Activated CD4-positive, alpha-beta T cell treated with anti-CD3 and anti-CD28 coated beads, Interleukin-2, amount 50 U/mL, for 16 hours (primary cell): ENCODE measurements at regions not wholly inside any gene's neighbourhood (a gene's known extent, or its start where the extent isn't known, plus 50 kb on each side); places are given as distances from the start of the nearest gene placed in this dataset.
A peak's percentile ranks its signal among the peaks of the same experiment; 100 is the strongest.

Source experiments
- DNase-seq: peaks from one replicate; pipeline ENCODE4 v3.0.0-alpha.2; 2020

GRCh38 chr13:30359991-30360390 lies 52.6 kb upstream of the KATNAL1 start:
- DNase-seq = no peak

- no peak for DNase-seq
Observed at GRCh38 chr13:30360586-30360985, 53.2 kb upstream of the KATNAL1 start.

GRCh38 chr13:30362005-30362788 lies 54.8 kb upstream of the KATNAL1 start:
- no peak for DNase-seq

GRCh38 chr13:30362869-30363268 lies 55.5 kb upstream of the KATNAL1 start:
- no peak for DNase-seq

GRCh38 chr13:30363725-30364124 lies 56.4 kb upstream of the KATNAL1 start:
- no peak for DNase-seq

- DNase-seq = no peak
Observed at GRCh38 chr13:30364133-30364532, 56.8 kb upstream of the KATNAL1 start.

GRCh38 chr13:30364876-30365275 lies 57.4 kb upstream of the UBE2L5 start:
- DNase-seq = no peak

GRCh38 chr13:30366088-30366487 lies 56.2 kb upstream of the UBE2L5 start:
- DNase-seq = no peak

GRCh38 chr13:30367296-30367695 lies 55.0 kb upstream of the UBE2L5 start:
- no peak for DNase-seq

GRCh38 chr13:30370146-30370545 lies 52.1 kb upstream of the UBE2L5 start:
- DNase-seq = no peak

GRCh38 chr13:30370916-30371521 lies 51.3 kb upstream of the UBE2L5 start:
- DNase-seq = no peak

- DNase-seq = peak; percentile 89
Observed at GRCh38 chr13:30371649-30372265, 50.5 kb upstream of the UBE2L5 start.
